DMS53 (cell line): ENCODE measurements at regions not wholly inside any gene's neighbourhood (a gene's known extent, or its start where the extent isn't known, plus 50 kb on each side); places are given as distances from the start of the nearest gene placed in this dataset.
"Not testable (repeated sequence)": the region's sequence is repeated elsewhere in the genome, so short reads cannot be mapped to it uniquely, and the experiment has no call there.

Experiments used
- DNase-seq: peaks from one replicate; lab custom pipeline; 2025; lab: John Stamatoyannopoulos, UW

- DNase-seq = no peak
Observed at GRCh38 chr15:39250001-39250400, 330.9 kb upstream of the THBS1 start.

GRCh38 chr15:39250460-39251186 is 330.3 kb upstream of the THBS1 start:
- DNase-seq = peak; percentile 60

- DNase-seq = peak; percentile 63
Observed at GRCh38 chr15:39251413-39252133, 329.3 kb upstream of the THBS1 start.

- DNase-seq = no peak
Observed at GRCh38 chr15:39252134-39252470, 328.8 kb upstream of the THBS1 start.

- DNase-seq = no peak
Observed at GRCh38 chr15:39253552-39253951, 327.3 kb upstream of the THBS1 start.

GRCh38 chr15:39254181-39254580 is 326.7 kb upstream of the THBS1 start:
- DNase-seq = no peak

- peak; percentile 98 for DNase-seq
Observed at GRCh38 chr15:39255760-39256159, 325.1 kb upstream of the THBS1 start.

- peak; percentile 42 for DNase-seq
Observed at GRCh38 chr15:39260391-39260790, 320.5 kb upstream of the THBS1 start.

- DNase-seq = peak; percentile 39
Observed at GRCh38 chr15:39260791-39261190, 320.1 kb upstream of the THBS1 start.

- not testable (repeated sequence) for DNase-seq
Observed at GRCh38 chr15:39261397-39262183, 319.3 kb upstream of the THBS1 start.

- DNase-seq = not testable (repeated sequence)
Observed at GRCh38 chr15:39262995-39263772, 317.7 kb upstream of the THBS1 start.

- DNase-seq = no peak
Observed at GRCh38 chr15:39265261-39265660, 315.6 kb upstream of the THBS1 start.

GRCh38 chr15:39266890-39267289 is 314.0 kb upstream of the THBS1 start:
- no peak for DNase-seq

GRCh38 chr15:39267685-39268084 is 313.2 kb upstream of the THBS1 start:
- no peak for DNase-seq

GRCh38 chr15:39269352-39269751 is 311.5 kb upstream of the THBS1 start:
- peak; percentile 47 for DNase-seq

GRCh38 chr15:39269821-39270220 is 311.1 kb upstream of the THBS1 start:
- DNase-seq = peak; percentile 77

GRCh38 chr15:39270221-39270855 is 310.5 kb upstream of the THBS1 start:
- DNase-seq = no peak

- DNase-seq = peak; percentile 18
Observed at GRCh38 chr15:39270934-39271333, 309.9 kb upstream of the THBS1 start.

GRCh38 chr15:39272901-39273300 is 308.0 kb upstream of the THBS1 start:
- DNase-seq = peak; percentile 32

GRCh38 chr15:39273717-39274411 is 307.0 kb upstream of the THBS1 start:
- DNase-seq = peak; percentile 96

- DNase-seq = peak; percentile 54
Observed at GRCh38 chr15:39275066-39275465, 305.8 kb upstream of the THBS1 start.
